ENCODE measurements at regions not wholly inside any gene's neighbourhood (a gene's known extent, or its start where the extent isn't known, plus 50 kb on each side); places are given as distances from the start of the nearest gene placed in this dataset.

- TF ChIP-seq STAT3 (IDR thresholded peaks at IDR 0.05; ENCODE audit: low read depth, low read length) (no peak), CTCF (IDR thresholded peaks at IDR 0.05 in 2 of 3, conservative IDR thresholded peaks at IDR 0.05 in 1 of 3; ENCODE audit: control insufficient read depth in 2 of 3, extremely low read depth in 1 of 3, insufficient read depth in 1 of 3, low read depth in 3 of 3, low read length in 3 of 3) (no peak), CEBPB (IDR thresholded peaks at IDR 0.05; ENCODE audit: borderline replicate concordance in 1 of 2, low read depth in 2 of 2, low read length in 2 of 2) (no peak), CUX1 (IDR thresholded peaks at IDR 0.05; ENCODE audit: insufficient replicate concordance, low read depth, low read length) (no peak), JUND (IDR thresholded peaks at IDR 0.05; ENCODE audit: low read depth, low read length) (no peak), EZH2 (IDR thresholded peaks at IDR 0.05; ENCODE audit: borderline replicate concordance, control insufficient read depth, low read depth, low read length) (no peak)
- TF ChIP-seq, protein P1, sequence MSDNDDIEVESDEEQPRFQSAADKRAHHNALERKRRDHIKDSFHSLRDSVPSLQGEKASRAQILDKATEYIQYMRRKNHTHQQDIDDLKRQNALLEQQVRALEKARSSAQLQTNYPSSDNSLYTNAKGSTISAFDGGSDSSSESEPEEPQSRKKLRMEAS (IDR thresholded peaks at IDR 0.05; ENCODE audit: low read depth, low read length): no peak
- TF ChIP-seq, protein P2, sequence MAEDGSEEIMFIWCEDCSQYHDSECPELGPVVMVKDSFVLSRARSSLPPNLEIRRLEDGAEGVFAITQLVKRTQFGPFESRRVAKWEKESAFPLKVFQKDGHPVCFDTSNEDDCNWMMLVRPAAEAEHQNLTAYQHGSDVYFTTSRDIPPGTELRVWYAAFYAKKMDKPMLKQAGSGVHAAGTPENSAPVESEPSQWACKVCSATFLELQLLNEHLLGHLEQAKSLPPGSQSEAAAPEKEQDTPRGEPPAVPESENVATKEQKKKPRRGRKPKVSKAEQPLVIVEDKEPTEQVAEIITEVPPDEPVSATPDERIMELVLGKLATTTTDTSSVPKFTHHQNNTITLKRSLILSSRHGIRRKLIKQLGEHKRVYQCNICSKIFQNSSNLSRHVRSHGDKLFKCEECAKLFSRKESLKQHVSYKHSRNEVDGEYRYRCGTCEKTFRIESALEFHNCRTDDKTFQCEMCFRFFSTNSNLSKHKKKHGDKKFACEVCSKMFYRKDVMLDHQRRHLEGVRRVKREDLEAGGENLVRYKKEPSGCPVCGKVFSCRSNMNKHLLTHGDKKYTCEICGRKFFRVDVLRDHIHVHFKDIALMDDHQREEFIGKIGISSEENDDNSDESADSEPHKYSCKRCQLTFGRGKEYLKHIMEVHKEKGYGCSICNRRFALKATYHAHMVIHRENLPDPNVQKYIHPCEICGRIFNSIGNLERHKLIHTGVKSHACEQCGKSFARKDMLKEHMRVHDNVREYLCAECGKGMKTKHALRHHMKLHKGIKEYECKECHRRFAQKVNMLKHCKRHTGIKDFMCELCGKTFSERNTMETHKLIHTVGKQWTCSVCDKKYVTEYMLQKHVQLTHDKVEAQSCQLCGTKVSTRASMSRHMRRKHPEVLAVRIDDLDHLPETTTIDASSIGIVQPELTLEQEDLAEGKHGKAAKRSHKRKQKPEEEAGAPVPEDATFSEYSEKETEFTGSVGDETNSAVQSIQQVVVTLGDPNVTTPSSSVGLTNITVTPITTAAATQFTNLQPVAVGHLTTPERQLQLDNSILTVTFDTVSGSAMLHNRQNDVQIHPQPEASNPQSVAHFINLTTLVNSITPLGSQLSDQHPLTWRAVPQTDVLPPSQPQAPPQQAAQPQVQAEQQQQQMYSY (CRISPR knock-in tag; IDR thresholded peaks at IDR 0.05): no peak
- TF ChIP-seq, protein P3, sequence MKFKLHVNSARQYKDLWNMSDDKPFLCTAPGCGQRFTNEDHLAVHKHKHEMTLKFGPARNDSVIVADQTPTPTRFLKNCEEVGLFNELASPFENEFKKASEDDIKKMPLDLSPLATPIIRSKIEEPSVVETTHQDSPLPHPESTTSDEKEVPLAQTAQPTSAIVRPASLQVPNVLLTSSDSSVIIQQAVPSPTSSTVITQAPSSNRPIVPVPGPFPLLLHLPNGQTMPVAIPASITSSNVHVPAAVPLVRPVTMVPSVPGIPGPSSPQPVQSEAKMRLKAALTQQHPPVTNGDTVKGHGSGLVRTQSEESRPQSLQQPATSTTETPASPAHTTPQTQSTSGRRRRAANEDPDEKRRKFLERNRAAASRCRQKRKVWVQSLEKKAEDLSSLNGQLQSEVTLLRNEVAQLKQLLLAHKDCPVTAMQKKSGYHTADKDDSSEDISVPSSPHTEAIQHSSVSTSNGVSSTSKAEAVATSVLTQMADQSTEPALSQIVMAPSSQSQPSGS (IDR thresholded peaks at IDR 0.05; ENCODE audit: low read length): no peak
Measured at GRCh38 chr3:104687362-104687761, 679.3 kb upstream of the ALCAM start.
